ENCODE measurements at regions not wholly inside any gene's neighbourhood (a gene's known extent, or its start where the extent isn't known, plus 50 kb on each side); places are given as distances from the start of the nearest gene placed in this dataset.

DNA sequence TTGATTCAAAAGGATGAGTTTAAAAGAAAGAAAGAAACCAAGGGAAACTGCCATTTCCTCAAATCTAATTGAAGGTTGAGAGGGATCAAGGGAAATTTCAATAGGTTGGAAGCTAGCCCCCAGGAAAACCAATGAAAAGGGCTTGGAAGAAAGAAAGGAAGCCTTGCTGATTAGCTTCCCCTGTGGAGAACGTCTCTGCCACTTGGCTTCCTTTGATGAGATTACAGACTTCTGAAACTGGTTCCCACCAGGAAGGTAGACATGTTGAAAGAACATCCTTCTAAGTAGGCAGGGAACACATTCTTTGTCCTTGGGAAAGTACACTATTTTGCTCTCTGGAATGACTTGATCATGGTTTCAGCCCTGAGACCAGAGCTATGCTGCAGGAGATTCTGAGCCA lies 65.5 kb upstream of the DMRTA1 start:
- TF ChIP-seq, protein P1, sequence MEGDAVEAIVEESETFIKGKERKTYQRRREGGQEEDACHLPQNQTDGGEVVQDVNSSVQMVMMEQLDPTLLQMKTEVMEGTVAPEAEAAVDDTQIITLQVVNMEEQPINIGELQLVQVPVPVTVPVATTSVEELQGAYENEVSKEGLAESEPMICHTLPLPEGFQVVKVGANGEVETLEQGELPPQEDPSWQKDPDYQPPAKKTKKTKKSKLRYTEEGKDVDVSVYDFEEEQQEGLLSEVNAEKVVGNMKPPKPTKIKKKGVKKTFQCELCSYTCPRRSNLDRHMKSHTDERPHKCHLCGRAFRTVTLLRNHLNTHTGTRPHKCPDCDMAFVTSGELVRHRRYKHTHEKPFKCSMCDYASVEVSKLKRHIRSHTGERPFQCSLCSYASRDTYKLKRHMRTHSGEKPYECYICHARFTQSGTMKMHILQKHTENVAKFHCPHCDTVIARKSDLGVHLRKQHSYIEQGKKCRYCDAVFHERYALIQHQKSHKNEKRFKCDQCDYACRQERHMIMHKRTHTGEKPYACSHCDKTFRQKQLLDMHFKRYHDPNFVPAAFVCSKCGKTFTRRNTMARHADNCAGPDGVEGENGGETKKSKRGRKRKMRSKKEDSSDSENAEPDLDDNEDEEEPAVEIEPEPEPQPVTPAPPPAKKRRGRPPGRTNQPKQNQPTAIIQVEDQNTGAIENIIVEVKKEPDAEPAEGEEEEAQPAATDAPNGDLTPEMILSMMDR (IDR thresholded peaks at IDR 0.05): no peak
- TF ChIP-seq POLR2A (IDR thresholded peaks at IDR 0.05): no peak
- Histone ChIP-seq H3K4me1 (no peaks in the 10 kb centered on the region), H3K9me3 (no peaks in the 10 kb centered on the region), H3K36me3 (replicated peaks in 1 of 2; ENCODE audit: insufficient read depth in 1 of 2, low read depth in 2 of 2) (no peaks in the 10 kb centered on the region), H3K27ac (no peak overlapping the region), H3K4me3 (no peak overlapping the region), H3K27me3 (no peaks in the 10 kb centered on the region)
- no peak for DNase-seq
- intact Hi-C loops (cut with DNase I): no loop called here
- WGBS, 2 donors: 16 to 23% methylated on average over 1 of the region's 1 CpG
- no peak for ATAC-seq

DNA sequence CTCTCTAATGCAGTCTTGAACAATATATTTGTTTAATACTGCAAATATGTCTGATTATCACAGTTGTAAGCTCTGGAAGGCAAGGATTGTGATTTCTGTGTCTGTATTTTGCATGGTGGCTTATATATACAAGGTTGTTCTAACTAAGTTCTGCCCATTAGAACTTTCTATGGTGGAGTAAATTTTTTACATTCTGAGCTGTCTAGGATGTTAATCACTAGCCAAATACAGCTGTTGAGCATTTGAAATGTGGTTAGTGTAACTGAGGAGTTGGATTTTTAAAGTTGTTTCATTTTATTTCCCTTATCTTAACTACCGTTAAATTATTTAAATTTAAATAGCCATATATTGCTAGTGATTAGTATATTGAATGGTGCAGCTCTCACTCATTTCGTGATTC lies 64.3 kb upstream of the DMRTA1 start:
- WGBS, 2 donors: 53 to 56% methylated on average over 2 of the region's 2 CpGs
- TF ChIP-seq, protein P1 (IDR thresholded peaks at IDR 0.05): no peak

DNA sequence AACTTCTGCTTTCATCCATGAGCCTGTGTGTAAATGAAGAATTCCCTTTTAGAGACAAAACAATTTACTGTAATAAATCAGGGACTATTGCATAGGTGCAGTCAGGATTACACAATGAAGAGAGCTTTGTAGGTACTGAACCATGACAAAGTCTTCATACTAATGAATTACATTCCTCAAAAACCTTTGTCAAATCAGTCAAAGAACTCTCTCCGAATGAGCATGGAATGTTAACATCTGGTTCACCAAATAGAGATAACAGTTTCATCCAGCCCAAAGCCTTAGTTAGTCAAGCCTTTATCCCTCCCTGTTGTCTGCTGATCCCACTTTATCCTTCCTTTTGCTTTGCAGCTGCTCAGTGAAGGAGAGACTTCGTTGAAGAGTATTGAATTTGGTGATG lies 62.9 kb upstream of the DMRTA1 start:
- DNase-seq (no peak), ATAC-seq (no peak)
- no peaks in the 10 kb centered on the region for H3K4me1 ChIP-seq
- WGBS, 2 donors: 9 to 23% methylated on average over 2 of the region's 2 CpGs
- TF ChIP-seq, protein P1 (IDR thresholded peaks at IDR 0.05): no peak
- no peak for TF ChIP-seq POLR2A (IDR thresholded peaks at IDR 0.05)
- H3K27me3 ChIP-seq: no peaks in the 10 kb centered on the region
- intact Hi-C loops (cut with DNase I): no loop called here
- no peaks in the 10 kb centered on the region for H3K9me3 ChIP-seq
- H3K4me3 ChIP-seq: no peak overlapping the region
- H3K36me3 ChIP-seq (replicated peaks in 1 of 2; ENCODE audit: insufficient read depth in 1 of 2, low read depth in 2 of 2): no peaks in the 10 kb centered on the region
- no peak overlapping the region for H3K27ac ChIP-seq

More for the DNA sequence above, 64.3 kb upstream of the DMRTA1 start:
- Histone ChIP-seq H3K4me3 (no peak overlapping the region), H3K36me3 (replicated peaks in 1 of 2; ENCODE audit: insufficient read depth in 1 of 2, low read depth in 2 of 2) (no peaks in the 10 kb centered on the region), H3K9me3 (no peaks in the 10 kb centered on the region), H3K27me3 (no peaks in the 10 kb centered on the region), H3K4me1 (no peaks in the 10 kb centered on the region), H3K27ac (no peak overlapping the region)
- ATAC-seq (no peak), DNase-seq (no peak)
- intact Hi-C loops (cut with DNase I): no loop called here

GRCh38 chr9:22389271-22389670 lies 57.4 kb upstream of the DMRTA1 start:
- no peaks in the 10 kb centered on the region for H3K4me1 ChIP-seq
- WGBS, 2 donors: 48 to 55% methylated on average over 5 of the region's 5 CpGs
- intact Hi-C loops (cut with DNase I): no loop called here
- no peak for ATAC-seq
- no peak overlapping the region for H3K27ac ChIP-seq
- no peaks in the 10 kb centered on the region for H3K27me3 ChIP-seq
- H3K36me3 ChIP-seq (replicated peaks in 1 of 2; ENCODE audit: insufficient read depth in 1 of 2, low read depth in 2 of 2): no peaks in the 10 kb centered on the region
- TF ChIP-seq POLR2A (IDR thresholded peaks at IDR 0.05): no peak
- TF ChIP-seq, protein P1 (IDR thresholded peaks at IDR 0.05): no peak
- H3K9me3 ChIP-seq: no peaks in the 10 kb centered on the region
- no peak for DNase-seq
- no peak overlapping the region for H3K4me3 ChIP-seq

- DNase-seq (no peak), ATAC-seq (no peak)
- Histone ChIP-seq H3K4me1 (no peaks in the 10 kb centered on the region), H3K9me3 (no peaks in the 10 kb centered on the region), H3K27ac (no peak overlapping the region), H3K36me3 (replicated peaks in 1 of 2; ENCODE audit: insufficient read depth in 1 of 2, low read depth in 2 of 2) (no peaks in the 10 kb centered on the region), H3K27me3 (no peaks in the 10 kb centered on the region), H3K4me3 (no peak overlapping the region)
- TF ChIP-seq POLR2A (IDR thresholded peaks at IDR 0.05): no peak
- TF ChIP-seq, protein P1 (IDR thresholded peaks at IDR 0.05): no peak
- 50 to 56% methylated on average over 3 of the region's 3 CpGs for WGBS, 2 donors
- intact Hi-C loops (cut with DNase I): no loop called here
These were observed 54.1 kb upstream of the DMRTA1 start for GRCh38 chr9:22392523-22392922.

Measured in body of pancreas (tissue), 4 donors.